Vagina (tissue), 2 donors: ENCODE measurements at regions not wholly inside any gene's neighbourhood (a gene's known extent, or its start where the extent isn't known, plus 50 kb on each side); places are given as distances from the start of the nearest gene placed in this dataset.
"Not testable (repeated sequence)": the region's sequence is repeated elsewhere in the genome, so short reads cannot be mapped to it uniquely, and the experiment has no call there.

ENCODE experiments used
- POLR2A ChIP-seq, 2 donors: fragments of 450-650 bp; IDR thresholded peaks; one replicate each; pipeline ENCODE4 v1.6.1; 2017; ENCODE audit warnings: antibody characterized with exemption in 2 of 2, mild to moderate bottlenecking in 2 of 2, moderate library complexity in 2 of 2
- POLR2AphosphoS5 ChIP-seq, 2 donors: sonication (generic); formaldehyde crosslinking; IDR thresholded peaks; one replicate each; pipeline ENCODE4 v1.9.0; 2017; ENCODE audit warnings: antibody characterized with exemption in 2 of 2, mild to moderate bottlenecking in 2 of 2, low read depth in 1 of 2; ENCODE audit not compliant: insufficient read depth in 1 of 2
- TF ChIP-seq, protein P1 (sequence below), 3 experiments: fragments of 450-650 bp in 2 of 3; fragments of 200-600 bp in 1 of 3; sonication (generic) in 1 of 3; IDR thresholded peaks; one replicate each; pipeline ENCODE4 v1.5.1; 2017 to 2019; ENCODE audit warnings: antibody characterized with exemption in 3 of 3, mild to moderate bottlenecking in 2 of 3, moderate library complexity in 2 of 3

DNA sequence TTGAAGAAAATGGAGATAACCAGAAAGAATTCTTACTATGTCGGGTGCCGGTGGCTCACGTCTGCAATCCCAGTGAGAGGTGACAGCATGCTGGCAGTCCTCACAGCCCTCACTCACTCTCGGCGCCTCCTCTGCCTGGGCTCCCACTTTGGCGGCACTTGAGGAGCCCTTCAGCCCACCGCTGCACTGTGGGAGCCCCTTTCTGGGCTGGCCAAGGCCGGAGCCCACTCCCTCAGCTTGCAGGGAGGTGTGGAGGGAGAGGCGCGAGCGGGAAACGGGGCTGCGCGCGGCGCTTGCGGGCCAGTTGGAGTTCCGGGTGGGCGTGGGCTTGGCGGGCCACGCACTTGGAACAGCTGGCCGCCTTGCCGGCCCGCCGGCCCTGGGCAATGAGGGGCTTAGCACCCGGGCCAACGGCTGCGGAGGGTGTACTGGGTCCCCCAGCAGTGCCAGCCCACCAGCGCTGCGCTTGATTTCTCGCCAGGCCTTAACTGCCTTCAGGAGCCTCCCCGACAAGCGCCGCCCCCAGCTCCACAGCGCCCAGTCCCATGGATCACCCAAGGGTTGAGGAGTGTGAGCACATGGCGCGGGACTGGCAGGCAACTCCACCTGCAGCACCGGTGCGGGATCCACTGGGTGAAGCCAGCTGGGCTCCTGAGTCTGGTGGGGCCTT, 1672.5 kb upstream of the B3GALT2 start:
- TF ChIP-seq POLR2A (IDR thresholded peaks at IDR 0.05); POLR2AphosphoS5 (IDR thresholded peaks at IDR 0.05; ENCODE audit: insufficient read depth in 1 of 2, low read depth in 1 of 2): not testable (repeated sequence)
- TF ChIP-seq, protein P1, sequence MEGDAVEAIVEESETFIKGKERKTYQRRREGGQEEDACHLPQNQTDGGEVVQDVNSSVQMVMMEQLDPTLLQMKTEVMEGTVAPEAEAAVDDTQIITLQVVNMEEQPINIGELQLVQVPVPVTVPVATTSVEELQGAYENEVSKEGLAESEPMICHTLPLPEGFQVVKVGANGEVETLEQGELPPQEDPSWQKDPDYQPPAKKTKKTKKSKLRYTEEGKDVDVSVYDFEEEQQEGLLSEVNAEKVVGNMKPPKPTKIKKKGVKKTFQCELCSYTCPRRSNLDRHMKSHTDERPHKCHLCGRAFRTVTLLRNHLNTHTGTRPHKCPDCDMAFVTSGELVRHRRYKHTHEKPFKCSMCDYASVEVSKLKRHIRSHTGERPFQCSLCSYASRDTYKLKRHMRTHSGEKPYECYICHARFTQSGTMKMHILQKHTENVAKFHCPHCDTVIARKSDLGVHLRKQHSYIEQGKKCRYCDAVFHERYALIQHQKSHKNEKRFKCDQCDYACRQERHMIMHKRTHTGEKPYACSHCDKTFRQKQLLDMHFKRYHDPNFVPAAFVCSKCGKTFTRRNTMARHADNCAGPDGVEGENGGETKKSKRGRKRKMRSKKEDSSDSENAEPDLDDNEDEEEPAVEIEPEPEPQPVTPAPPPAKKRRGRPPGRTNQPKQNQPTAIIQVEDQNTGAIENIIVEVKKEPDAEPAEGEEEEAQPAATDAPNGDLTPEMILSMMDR (IDR thresholded peaks at IDR 0.05), result not testable (repeated sequence)
